Mesenchymal stem cell (in vitro differentiated cells and primary cell): ENCODE measurements at regions not wholly inside any gene's neighbourhood (a gene's known extent, or its start where the extent isn't known, plus 50 kb on each side); places are given as distances from the start of the nearest gene placed in this dataset.

Experiments
- DNase-seq: peaks from one replicate; pipeline ENCODE4 v3.0.0-alpha.2; 2013
- H2AFZ ChIP-seq: one replicate; pipeline ENCODE4 v1.6.1; 2013; ENCODE audit warnings: low read depth, mild to moderate bottlenecking, control low read depth, inconsistent platforms, low read length, moderate library complexity
- H2AK5ac ChIP-seq: 2 replicates; pipeline ENCODE4 v1.6.1; 2013; ENCODE audit warnings: low read length, moderate library complexity, mild to moderate bottlenecking, inconsistent platforms; ENCODE audit not compliant: severe bottlenecking
- H2BK120ac ChIP-seq: one replicate; pipeline ENCODE4 v1.6.1; 2013; ENCODE audit warnings: low read depth, mild to moderate bottlenecking, inconsistent platforms, low read length, moderate library complexity
- H2BK12ac ChIP-seq, 2 experiments: one replicate each; pipeline ENCODE4 v1.6.1; 2013; ENCODE audit warnings: inconsistent platforms in 2 of 2, low read length in 2 of 2, mild to moderate bottlenecking in 2 of 2, moderate library complexity in 2 of 2, control low read depth in 1 of 2
- H2BK15ac ChIP-seq: one replicate; pipeline ENCODE4 v1.6.1; 2013; ENCODE audit warnings: mild to moderate bottlenecking, low read depth, inconsistent platforms; ENCODE audit not compliant: poor library complexity, severe bottlenecking
- H2BK5ac ChIP-seq: 2 replicates; pipeline ENCODE4 v1.6.1; 2013; ENCODE audit warnings: low read depth, mild to moderate bottlenecking, low read length, control low read depth, inconsistent platforms; ENCODE audit not compliant: poor library complexity, severe bottlenecking
- H3K14ac ChIP-seq, 2 experiments: one replicate each; pipeline ENCODE4 v1.6.1; 2013; ENCODE audit warnings: inconsistent platforms in 2 of 2, low read length in 2 of 2, control low read depth in 1 of 2, mild to moderate bottlenecking in 1 of 2, moderate library complexity in 1 of 2
- H3K18ac ChIP-seq, 2 experiments: one replicate each; pipeline ENCODE4 v1.6.1; 2013; ENCODE audit warnings: inconsistent platforms in 2 of 2, low read length in 2 of 2, control low read depth in 1 of 2, low read depth in 1 of 2, mild to moderate bottlenecking in 1 of 2
- H3K23ac ChIP-seq, 2 experiments: one replicate each; pipeline ENCODE4 v1.6.1; 2013; ENCODE audit warnings: inconsistent platforms in 2 of 2, low read length in 2 of 2, mild to moderate bottlenecking in 2 of 2, moderate library complexity in 2 of 2, control low read depth in 1 of 2
- H3K27ac ChIP-seq: 2 replicates; pipeline ENCODE4 v1.5.1; 2013; ENCODE audit warnings: mild to moderate bottlenecking, moderate library complexity, low read length, control low read depth, inconsistent platforms; ENCODE audit not compliant: poor library complexity, severe bottlenecking
- H3K27me3 ChIP-seq, 2 experiments: 2 replicates each; pipeline versions ENCODE4 v1.6.1 to v1.7.0; 2013; ENCODE audit warnings: low read length in 2 of 2, mild to moderate bottlenecking in 2 of 2, moderate library complexity in 2 of 2, control low read depth in 1 of 2, inconsistent platforms in 1 of 2; ENCODE audit not compliant: control insufficient read depth in 1 of 2, insufficient read depth in 1 of 2
- H3K36me3 ChIP-seq, 2 experiments: 2 replicates each; pipeline versions ENCODE4 v1.6.1 to v1.7.0; 2013; ENCODE audit warnings: low read length in 2 of 2, control low read depth in 1 of 2, inconsistent platforms in 1 of 2, low read depth in 1 of 2, mild to moderate bottlenecking in 1 of 2; ENCODE audit not compliant: insufficient read depth in 2 of 2, control insufficient read depth in 1 of 2
- H3K4ac ChIP-seq, 2 experiments: one replicate each; pipeline ENCODE4 v1.6.1; 2013; ENCODE audit warnings: inconsistent platforms in 2 of 2, low read length in 2 of 2, mild to moderate bottlenecking in 2 of 2, moderate library complexity in 2 of 2, control low read depth in 1 of 2, low read depth in 1 of 2
- H3K4me1 ChIP-seq: 2 replicates; pipeline ENCODE4 v1.6.1; 2013; ENCODE audit warnings: low read depth, low read length, control low read depth; ENCODE audit not compliant: control insufficient read depth, insufficient read depth
- H3K4me2 ChIP-seq: 2 replicates; pipeline ENCODE4 v1.6.1; 2013; ENCODE audit warnings: low read length, mild to moderate bottlenecking, inconsistent platforms; ENCODE audit not compliant: poor library complexity, severe bottlenecking
- H3K4me3 ChIP-seq, 2 experiments: 2 replicates each; pipeline versions ENCODE4 v1.5.1 to v1.7.0; 2013; ENCODE audit warnings: low read length in 2 of 2, mild to moderate bottlenecking in 2 of 2, control low read depth in 1 of 2, low read depth in 1 of 2; ENCODE audit not compliant: insufficient read depth in 1 of 2
- H3K79me1 ChIP-seq: replicated peaks from 2 replicates; pipeline ENCODE4 v1.6.1; 2013; ENCODE audit warnings: mild to moderate bottlenecking, control low read depth, low read length, inconsistent platforms; ENCODE audit not compliant: poor library complexity, severe bottlenecking
- H3K9ac ChIP-seq: 2 replicates; pipeline ENCODE4 v1.7.0; 2013; ENCODE audit warnings: mild to moderate bottlenecking, low read length, moderate library complexity
- H3K9me3 ChIP-seq: 2 replicates; pipeline ENCODE4 v1.7.0; 2013; ENCODE audit warnings: mild to moderate bottlenecking, low read length; ENCODE audit not compliant: control insufficient read depth
- H4K8ac ChIP-seq: one replicate; pipeline ENCODE4 v1.6.1; 2013; ENCODE audit warnings: inconsistent platforms, mild to moderate bottlenecking, low read length, moderate library complexity
- H4K91ac ChIP-seq: one replicate; pipeline ENCODE4 v1.6.1; 2013; ENCODE audit warnings: mild to moderate bottlenecking, low read length, inconsistent platforms
- WGBS: methylation state at CpG from one replicate; pipeline ENCODE4 v1.1.7; 2013; ENCODE audit warnings: mixed read lengths; 5-methylcytosine and 5-hydroxymethylcytosine counted together

GRCh38 chr5:144960296-144960695, 789.6 kb downstream of the KCTD16 start:
- H2BK5ac ChIP-seq: no peak overlapping the region
- no peak overlapping the region for H4K8ac ChIP-seq
- H3K27ac ChIP-seq: no peak overlapping the region
- no peak overlapping the region for H3K23ac ChIP-seq
- H2AK5ac ChIP-seq: no peak overlapping the region
- no peak overlapping the region for H3K18ac ChIP-seq
- no peak for DNase-seq
- H3K4me1 ChIP-seq: no peaks in the 10 kb centered on the region
- H3K4me2 ChIP-seq: no peak overlapping the region
- no peak overlapping the region for H3K9ac ChIP-seq
- no peak overlapping the region for H4K91ac ChIP-seq
- H2BK15ac ChIP-seq: no peak overlapping the region
- H2BK120ac ChIP-seq: no peak overlapping the region
- H3K4me3 ChIP-seq: no peak overlapping the region
- no peak overlapping the region for H2BK12ac ChIP-seq
- no peaks in the 10 kb centered on the region for H3K36me3 ChIP-seq
- no peak overlapping the region for H3K4ac ChIP-seq
- H3K79me1 ChIP-seq: no peaks in the 10 kb centered on the region
- H3K14ac ChIP-seq: no peak overlapping the region
- H2AFZ ChIP-seq: no peak overlapping the region
- H3K9me3 ChIP-seq: no peaks in the 10 kb centered on the region
- H3K27me3 ChIP-seq: no peaks in the 10 kb centered on the region

- no peak overlapping the region for H2BK15ac ChIP-seq
- H3K18ac ChIP-seq: no peak overlapping the region
- no peak overlapping the region for H4K91ac ChIP-seq
- H3K23ac ChIP-seq: no peak overlapping the region
- H2BK5ac ChIP-seq: no peak overlapping the region
- no peak overlapping the region for H3K14ac ChIP-seq
- H3K4me1 ChIP-seq: no peaks in the 10 kb centered on the region
- H2BK12ac ChIP-seq: no peak overlapping the region
- no peak for DNase-seq
- no peak overlapping the region for H2AFZ ChIP-seq
- no CpG with 5 or more reads among the region's 1 CpG for WGBS
- H3K4me2 ChIP-seq: no peak overlapping the region
- H3K9ac ChIP-seq: no peak overlapping the region
- H3K27me3 ChIP-seq: no peaks in the 10 kb centered on the region
- no peak overlapping the region for H2AK5ac ChIP-seq
- no peak overlapping the region for H3K4me3 ChIP-seq
- H3K27ac ChIP-seq: no peak overlapping the region
- no peaks in the 10 kb centered on the region for H3K36me3 ChIP-seq
- no peak overlapping the region for H4K8ac ChIP-seq
- no peak overlapping the region for H2BK120ac ChIP-seq
- no peaks in the 10 kb centered on the region for H3K79me1 ChIP-seq
- H3K4ac ChIP-seq: no peak overlapping the region
- H3K9me3 ChIP-seq: no peaks in the 10 kb centered on the region
Measured at GRCh38 chr5:144958002-144958401, 787.3 kb downstream of the KCTD16 start.

DNA sequence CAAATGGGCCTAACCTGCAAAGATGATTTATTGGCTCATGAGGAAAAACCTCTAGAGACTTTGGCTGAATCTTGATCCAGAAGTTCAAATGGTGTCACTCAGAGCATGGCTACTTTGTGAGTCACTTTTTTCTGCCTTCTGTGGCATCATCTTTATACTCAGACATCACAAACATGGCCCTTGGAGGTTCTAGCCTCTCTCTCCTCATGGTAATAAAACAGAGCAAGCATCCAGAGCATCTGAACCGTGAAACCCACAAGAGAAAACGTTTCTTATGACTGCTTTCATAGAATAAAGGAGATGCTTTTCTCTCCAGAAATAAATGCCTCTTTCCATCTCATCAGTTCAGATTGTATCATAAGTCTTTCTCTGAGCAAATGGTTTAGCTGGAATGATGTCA, 780.3 kb downstream of the KCTD16 start:
- H2BK12ac ChIP-seq: no peak overlapping the region
- no peak overlapping the region for H3K27ac ChIP-seq
- H3K79me1 ChIP-seq: no peaks in the 10 kb centered on the region
- H2BK15ac ChIP-seq: no peak overlapping the region
- H2BK120ac ChIP-seq: no peak overlapping the region
- H3K18ac ChIP-seq: no peak overlapping the region
- H2AFZ ChIP-seq: no peak overlapping the region
- H3K27me3 ChIP-seq: no peaks in the 10 kb centered on the region
- no peak overlapping the region for H3K9ac ChIP-seq
- H4K8ac ChIP-seq: no peak overlapping the region
- no peak overlapping the region for H3K4ac ChIP-seq
- no peak overlapping the region for H4K91ac ChIP-seq
- H3K4me2 ChIP-seq: no peak overlapping the region
- 80% methylated on average over 2 of the region's 2 CpGs for WGBS
- no peak overlapping the region for H3K14ac ChIP-seq
- DNase-seq: no peak
- no peak overlapping the region for H2BK5ac ChIP-seq
- H3K4me1 ChIP-seq: no peaks in the 10 kb centered on the region
- no peak overlapping the region for H3K23ac ChIP-seq
- H3K9me3 ChIP-seq: no peaks in the 10 kb centered on the region
- no peak overlapping the region for H2AK5ac ChIP-seq
- H3K36me3 ChIP-seq: no peaks in the 10 kb centered on the region
- no peak overlapping the region for H3K4me3 ChIP-seq

GRCh38 chr5:144947023-144947422, 776.4 kb downstream of the KCTD16 start:
- no peak overlapping the region for H4K8ac ChIP-seq
- no peak overlapping the region for H3K23ac ChIP-seq
- no peak overlapping the region for H2BK15ac ChIP-seq
- 95% methylated on average over 2 of the region's 2 CpGs for WGBS
- no peak overlapping the region for H3K4me2 ChIP-seq
- no peak overlapping the region for H3K14ac ChIP-seq
- H3K27me3 ChIP-seq: no peaks in the 10 kb centered on the region
- H2BK120ac ChIP-seq: no peak overlapping the region
- no peak overlapping the region for H3K27ac ChIP-seq
- H3K79me1 ChIP-seq: no peaks in the 10 kb centered on the region
- H2AK5ac ChIP-seq: no peak overlapping the region
- H3K4me3 ChIP-seq: no peak overlapping the region
- H3K18ac ChIP-seq: no peak overlapping the region
- H3K4ac ChIP-seq: no peak overlapping the region
- no peak overlapping the region for H2BK5ac ChIP-seq
- no peaks in the 10 kb centered on the region for H3K9me3 ChIP-seq
- no peak overlapping the region for H2BK12ac ChIP-seq
- DNase-seq: no peak
- no peak overlapping the region for H4K91ac ChIP-seq
- H3K36me3 ChIP-seq: no peaks in the 10 kb centered on the region
- H2AFZ ChIP-seq: no peak overlapping the region
- no peak overlapping the region for H3K9ac ChIP-seq
- H3K4me1 ChIP-seq: no peaks in the 10 kb centered on the region
